Astrocyte of the cerebellum (primary cell): ENCODE measurements at regions not wholly inside any gene's neighbourhood (a gene's known extent, or its start where the extent isn't known, plus 50 kb on each side); places are given as distances from the start of the nearest gene placed in this dataset.

Source experiments
- DNase-seq: peaks from one replicate; pipeline ENCODE4 v3.0.0-alpha.2; 2011; ENCODE audit warnings: low read depth
- H3K4me3 ChIP-seq: 2 replicates; pipeline ENCODE4 v1.5.1; 2011; ENCODE audit warnings: mild to moderate bottlenecking, low read depth, low read length, moderate library complexity
- in situ Hi-C: cut with HindIII; loops from 2 replicates; pipeline ENCODE4 v1.10.0; 2017; ENCODE audit warnings: low sequenced_read_pairs
- TF ChIP-seq, protein P1 (sequence below): IDR thresholded peaks from 2 replicates; pipeline ENCODE4 v1.5.1; 2012; ENCODE audit warnings: low read length, low read depth, moderate library complexity, mild to moderate bottlenecking; ENCODE audit errors: missing control alignments

DNA sequence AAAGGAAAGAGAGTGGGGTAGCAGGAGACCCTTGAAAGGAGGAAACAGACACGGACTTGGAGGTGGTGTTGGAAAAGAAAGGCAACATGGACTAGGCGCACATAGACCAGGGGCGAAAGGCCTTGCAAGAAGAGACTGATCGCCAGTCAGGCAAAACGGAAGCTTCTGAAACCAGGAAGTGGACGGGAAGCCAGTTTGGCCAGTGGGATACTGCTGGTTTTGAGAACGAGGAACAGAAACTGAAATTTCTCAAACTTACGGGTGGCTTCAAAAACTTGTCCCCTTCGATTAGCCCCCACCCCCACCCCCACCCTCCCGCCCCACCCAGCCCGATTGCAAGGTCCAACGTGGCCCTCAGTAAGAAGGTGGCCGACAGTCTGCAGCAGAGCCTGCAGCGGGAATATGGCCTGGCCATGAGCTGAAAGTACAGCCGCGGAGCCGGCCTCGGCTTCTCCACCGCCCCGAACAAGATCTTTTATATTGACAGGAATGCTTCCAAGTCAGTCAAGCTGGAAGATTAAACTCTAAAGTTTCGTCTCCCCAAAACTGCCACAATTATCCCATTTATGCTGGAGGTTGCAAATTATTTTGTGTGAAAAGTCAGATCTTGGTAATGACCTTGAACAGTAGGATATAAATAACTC lies 364.7 kb downstream of the BCAT1 start:
- TF ChIP-seq, protein P1, sequence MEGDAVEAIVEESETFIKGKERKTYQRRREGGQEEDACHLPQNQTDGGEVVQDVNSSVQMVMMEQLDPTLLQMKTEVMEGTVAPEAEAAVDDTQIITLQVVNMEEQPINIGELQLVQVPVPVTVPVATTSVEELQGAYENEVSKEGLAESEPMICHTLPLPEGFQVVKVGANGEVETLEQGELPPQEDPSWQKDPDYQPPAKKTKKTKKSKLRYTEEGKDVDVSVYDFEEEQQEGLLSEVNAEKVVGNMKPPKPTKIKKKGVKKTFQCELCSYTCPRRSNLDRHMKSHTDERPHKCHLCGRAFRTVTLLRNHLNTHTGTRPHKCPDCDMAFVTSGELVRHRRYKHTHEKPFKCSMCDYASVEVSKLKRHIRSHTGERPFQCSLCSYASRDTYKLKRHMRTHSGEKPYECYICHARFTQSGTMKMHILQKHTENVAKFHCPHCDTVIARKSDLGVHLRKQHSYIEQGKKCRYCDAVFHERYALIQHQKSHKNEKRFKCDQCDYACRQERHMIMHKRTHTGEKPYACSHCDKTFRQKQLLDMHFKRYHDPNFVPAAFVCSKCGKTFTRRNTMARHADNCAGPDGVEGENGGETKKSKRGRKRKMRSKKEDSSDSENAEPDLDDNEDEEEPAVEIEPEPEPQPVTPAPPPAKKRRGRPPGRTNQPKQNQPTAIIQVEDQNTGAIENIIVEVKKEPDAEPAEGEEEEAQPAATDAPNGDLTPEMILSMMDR = no peak
- DNase-seq = no peak
- in situ Hi-C loops = no loop called here
- no peak overlapping the region for H3K4me3 ChIP-seq

DNA sequence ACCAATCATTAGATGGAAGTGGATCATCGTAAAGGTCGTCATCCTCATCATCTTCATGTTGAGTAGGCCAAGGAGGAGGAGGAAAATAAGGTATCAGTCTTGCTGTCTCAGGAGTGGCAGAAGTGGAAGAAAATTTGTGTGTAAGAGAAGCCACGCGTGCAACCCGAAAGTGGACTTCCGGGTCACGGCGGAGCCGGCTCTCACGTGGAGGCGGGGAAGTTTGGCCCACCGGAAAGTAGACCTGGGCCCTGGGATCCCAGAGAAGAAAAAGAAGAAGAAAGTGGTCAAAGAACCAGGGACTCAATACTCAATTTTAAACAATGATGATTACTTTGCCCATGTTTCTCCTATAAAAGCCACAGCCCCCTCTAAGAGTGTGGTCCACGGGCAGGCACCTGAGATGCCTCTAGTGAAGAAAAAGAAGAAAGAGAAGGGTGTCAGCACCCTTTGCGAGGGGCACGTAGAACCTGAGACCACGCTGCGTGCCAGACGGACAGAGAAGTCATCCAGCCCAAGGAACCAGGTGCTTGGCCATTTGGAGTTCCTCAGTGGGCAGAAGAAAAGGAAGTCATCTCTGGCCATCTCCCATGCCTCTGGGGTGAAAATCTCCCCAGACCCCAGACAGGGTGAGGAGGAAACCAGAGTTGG lies 365.8 kb downstream of the BCAT1 start:
- TF ChIP-seq, protein P1 = no peak
- no peak for DNase-seq
- in situ Hi-C loops = no loop called here
- H3K4me3 ChIP-seq = no peak overlapping the region

DNA sequence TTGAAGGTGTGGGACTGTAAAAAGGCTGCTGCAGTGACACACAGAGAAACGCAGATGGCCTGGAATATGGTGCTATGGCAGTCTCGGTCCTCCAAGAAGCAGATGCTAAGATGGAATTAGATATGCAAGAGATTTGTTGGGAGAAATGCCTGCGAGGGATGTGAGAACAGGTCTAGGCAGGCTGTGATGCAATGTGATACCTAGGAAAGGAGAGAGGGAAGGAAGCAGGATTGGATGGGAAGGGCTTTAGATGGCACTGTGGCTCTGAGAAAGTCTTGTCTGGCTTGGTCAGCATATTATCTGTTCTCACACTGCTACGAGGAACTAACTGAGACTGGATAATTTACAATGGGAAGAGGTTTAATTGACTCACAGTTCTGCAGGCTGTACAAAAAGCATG lies 374.4 kb downstream of the BCAT1 start:
- TF ChIP-seq, protein P1 = no peak
- in situ Hi-C loops = no loop called here
- no peak for DNase-seq
- H3K4me3 ChIP-seq = no peak overlapping the region

DNA sequence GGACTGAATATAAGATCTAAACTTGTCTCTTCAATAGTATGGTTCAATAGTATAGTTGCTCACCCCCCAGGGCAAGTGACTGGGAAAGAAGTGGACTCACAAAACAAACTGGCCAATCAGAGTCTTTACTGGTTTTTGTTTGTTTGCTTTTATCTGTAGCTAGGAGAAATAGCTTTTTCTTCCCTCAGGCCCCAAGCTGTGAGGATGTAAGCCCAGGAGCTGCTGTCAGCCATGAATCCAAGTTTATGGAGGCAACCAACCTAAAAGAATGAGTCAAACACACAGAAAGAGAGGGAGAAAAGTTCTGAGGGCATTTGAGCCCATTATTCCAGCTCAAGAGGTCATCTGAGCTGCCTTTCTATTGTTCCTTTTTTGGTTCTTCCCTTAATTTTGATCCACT lies 375.3 kb downstream of the BCAT1 start:
- no peak for DNase-seq
- TF ChIP-seq, protein P1 = no peak
- H3K4me3 ChIP-seq = no peak overlapping the region
- in situ Hi-C loops = no loop called here

DNA sequence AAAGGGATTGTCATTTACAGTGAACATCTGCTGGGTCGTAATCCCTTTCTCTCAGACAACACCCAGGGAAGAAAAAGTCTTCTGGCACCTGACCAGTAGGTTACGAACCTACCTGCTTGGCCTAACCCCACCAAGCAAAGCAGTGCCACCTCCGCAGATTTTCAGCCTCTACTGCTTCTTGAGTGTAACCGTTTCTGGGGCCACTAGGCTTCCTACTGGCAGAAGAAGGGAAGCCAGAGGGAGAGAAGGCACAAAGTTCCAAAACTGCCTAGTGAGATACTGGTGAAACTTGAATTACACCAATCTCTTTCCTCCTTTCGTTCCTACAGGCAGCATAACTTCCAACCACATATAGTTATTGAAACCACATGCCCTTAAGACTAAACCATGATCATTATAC lies 383.6 kb downstream of the BCAT1 start:
- in situ Hi-C loops = no loop called here
- no peak overlapping the region for H3K4me3 ChIP-seq
- DNase-seq = no peak
- TF ChIP-seq, protein P1 = no peak

DNA sequence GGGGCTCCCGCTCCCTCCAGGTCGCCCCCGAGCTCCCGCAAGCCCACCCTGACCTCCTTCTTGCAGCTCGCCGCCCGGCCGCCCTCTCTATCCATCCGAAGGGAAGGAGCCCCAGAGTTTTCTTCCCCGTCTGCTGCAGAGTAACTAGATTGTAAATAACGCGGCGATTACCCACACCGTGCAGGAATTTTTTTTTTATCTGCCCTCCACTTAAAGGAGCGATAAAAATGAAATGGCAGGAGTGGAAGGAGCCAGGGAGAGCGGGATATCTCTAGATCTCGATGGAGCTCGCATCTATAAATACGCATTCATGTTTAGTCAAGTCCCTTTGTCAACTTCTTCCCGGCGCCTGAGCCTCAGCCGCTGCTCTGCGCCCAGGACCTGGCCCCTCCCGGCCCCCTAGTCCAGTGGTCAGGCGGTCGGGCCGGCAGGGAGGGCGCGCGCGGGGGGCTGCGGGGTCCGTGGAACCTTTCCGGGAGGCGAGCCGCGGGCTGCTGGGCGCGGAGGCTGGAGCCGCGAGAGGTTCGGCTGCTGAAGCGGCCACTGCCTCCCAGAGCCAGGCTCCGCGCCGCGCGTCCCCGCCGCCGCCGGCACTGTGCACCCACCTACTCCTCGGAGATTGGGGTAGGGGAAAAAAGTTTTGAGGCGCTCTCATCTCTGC lies 386.0 kb downstream of the BCAT1 start:
- in situ Hi-C loops = no loop called here
- peak overlapping the region; percentile 75 for H3K4me3 ChIP-seq
- TF ChIP-seq, protein P1 = no peak
- no peak for DNase-seq
